Type B pancreatic cell (in vitro differentiated cells): ENCODE measurements at regions not wholly inside any gene's neighbourhood (a gene's known extent, or its start where the extent isn't known, plus 50 kb on each side); places are given as distances from the start of the nearest gene placed in this dataset.
A peak's percentile ranks its signal among the peaks of the same experiment; 100 is the strongest.

Experiments used
- DNase-seq: peaks from one replicate; pipeline ENCODE4 v3.0.0; 2021; ENCODE audit warnings: mixed read lengths; ENCODE audit not compliant: unreplicated experiment; ENCODE audit errors: extremely low spot score
- H3K27ac Mint-ChIP-seq: 2 replicates; pipeline ENCODE4 v1.8.0; 2021; ENCODE audit warnings: mild to moderate bottlenecking, mixed read lengths
- H3K27me3 Mint-ChIP-seq: 2 replicates; pipeline ENCODE4 v1.8.0; 2021; ENCODE audit warnings: mixed read lengths
- H3K36me3 Mint-ChIP-seq: 2 replicates; pipeline ENCODE4 v1.8.0; 2021; ENCODE audit warnings: mixed read lengths
- H3K4me1 Mint-ChIP-seq: one replicate; pipeline ENCODE4 v1.8.0; 2021; ENCODE audit warnings: mixed read lengths; ENCODE audit not compliant: unreplicated experiment
- H3K4me3 Mint-ChIP-seq: 2 replicates; pipeline ENCODE4 v1.8.0; 2021; ENCODE audit warnings: mild to moderate bottlenecking, mixed read lengths
- H3K9me3 Mint-ChIP-seq: 2 replicates; pipeline ENCODE4 v1.8.0; 2021; ENCODE audit warnings: mixed read lengths
- TF ChIP-seq, protein P1 (sequence below): fragments of 200-600 bp; sonication (generic); conservative IDR thresholded peaks from 2 replicates; pipeline ENCODE4 v1.5.0; 2021; ENCODE audit warnings: antibody characterized with exemption, mild to moderate bottlenecking

DNA sequence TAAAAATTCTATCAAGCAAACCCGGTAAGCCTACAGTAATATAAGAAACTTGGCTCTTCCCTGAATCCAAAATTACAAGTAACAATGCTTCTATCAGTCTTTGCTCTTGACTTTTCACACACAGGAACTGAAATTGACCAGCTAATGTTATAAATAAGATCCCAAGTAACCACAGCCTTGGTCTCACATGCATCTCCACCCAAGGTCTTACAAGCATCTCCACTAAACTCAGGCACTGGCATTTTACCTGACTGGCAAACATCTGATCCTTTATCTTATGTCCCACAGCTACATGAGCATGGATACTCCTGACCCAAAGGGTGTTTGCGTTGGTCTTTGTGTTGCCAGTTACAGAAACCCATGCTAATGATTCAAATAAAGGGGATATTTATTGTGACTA is 302.3 kb upstream of the EPHA4 start:
- Mint-ChIP-seq H3K4me1 (no peaks in the 10 kb centered on the region), H3K4me3 (no peak overlapping the region), H3K27ac (no peak overlapping the region), H3K27me3 (no peaks in the 10 kb centered on the region), H3K36me3 (no peaks in the 10 kb centered on the region), H3K9me3 (peaks cover 4% of the 10 kb centered on the region)
- no peak for DNase-seq
- TF ChIP-seq, protein P1, sequence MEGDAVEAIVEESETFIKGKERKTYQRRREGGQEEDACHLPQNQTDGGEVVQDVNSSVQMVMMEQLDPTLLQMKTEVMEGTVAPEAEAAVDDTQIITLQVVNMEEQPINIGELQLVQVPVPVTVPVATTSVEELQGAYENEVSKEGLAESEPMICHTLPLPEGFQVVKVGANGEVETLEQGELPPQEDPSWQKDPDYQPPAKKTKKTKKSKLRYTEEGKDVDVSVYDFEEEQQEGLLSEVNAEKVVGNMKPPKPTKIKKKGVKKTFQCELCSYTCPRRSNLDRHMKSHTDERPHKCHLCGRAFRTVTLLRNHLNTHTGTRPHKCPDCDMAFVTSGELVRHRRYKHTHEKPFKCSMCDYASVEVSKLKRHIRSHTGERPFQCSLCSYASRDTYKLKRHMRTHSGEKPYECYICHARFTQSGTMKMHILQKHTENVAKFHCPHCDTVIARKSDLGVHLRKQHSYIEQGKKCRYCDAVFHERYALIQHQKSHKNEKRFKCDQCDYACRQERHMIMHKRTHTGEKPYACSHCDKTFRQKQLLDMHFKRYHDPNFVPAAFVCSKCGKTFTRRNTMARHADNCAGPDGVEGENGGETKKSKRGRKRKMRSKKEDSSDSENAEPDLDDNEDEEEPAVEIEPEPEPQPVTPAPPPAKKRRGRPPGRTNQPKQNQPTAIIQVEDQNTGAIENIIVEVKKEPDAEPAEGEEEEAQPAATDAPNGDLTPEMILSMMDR, result no peak

GRCh38 chr2:221857719-221858118 is 285.6 kb upstream of the EPHA4 start:
- H3K27ac Mint-ChIP-seq, result no peak overlapping the region
- no peak overlapping the region for H3K4me3 Mint-ChIP-seq
- H3K9me3 Mint-ChIP-seq, result no peaks in the 10 kb centered on the region
- DNase-seq, result no peak
- H3K4me1 Mint-ChIP-seq, result peaks cover 6% of the 10 kb centered on the region
- no peaks in the 10 kb centered on the region for H3K36me3 Mint-ChIP-seq
- TF ChIP-seq, protein P1, result no peak
- H3K27me3 Mint-ChIP-seq, result no peaks in the 10 kb centered on the region

DNA sequence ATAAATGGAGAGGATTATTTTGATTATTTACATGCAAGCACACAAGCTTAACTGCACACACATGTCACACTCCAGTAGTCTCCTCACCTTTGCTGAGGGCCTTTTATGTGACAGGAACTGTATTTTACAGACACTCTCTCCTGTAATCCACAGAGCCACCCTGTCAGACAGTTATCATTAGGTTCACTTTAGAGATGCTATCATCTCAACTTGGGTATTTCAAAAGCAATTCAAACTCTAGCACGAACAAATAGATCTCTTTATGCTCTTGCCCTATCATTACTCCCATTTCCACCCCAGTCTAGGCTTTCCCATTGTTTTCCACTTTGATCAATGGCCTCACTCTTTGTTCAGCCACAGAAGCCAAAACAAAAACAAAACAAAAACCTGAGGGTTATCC is 281.2 kb upstream of the EPHA4 start:
- Mint-ChIP-seq H3K27ac (no peak overlapping the region), H3K4me3 (no peak overlapping the region), H3K4me1 (peaks cover 20% of the 10 kb centered on the region), H3K9me3 (no peaks in the 10 kb centered on the region), H3K27me3 (no peaks in the 10 kb centered on the region), H3K36me3 (no peaks in the 10 kb centered on the region)
- TF ChIP-seq, protein P1, result no peak
- no peak for DNase-seq

DNA sequence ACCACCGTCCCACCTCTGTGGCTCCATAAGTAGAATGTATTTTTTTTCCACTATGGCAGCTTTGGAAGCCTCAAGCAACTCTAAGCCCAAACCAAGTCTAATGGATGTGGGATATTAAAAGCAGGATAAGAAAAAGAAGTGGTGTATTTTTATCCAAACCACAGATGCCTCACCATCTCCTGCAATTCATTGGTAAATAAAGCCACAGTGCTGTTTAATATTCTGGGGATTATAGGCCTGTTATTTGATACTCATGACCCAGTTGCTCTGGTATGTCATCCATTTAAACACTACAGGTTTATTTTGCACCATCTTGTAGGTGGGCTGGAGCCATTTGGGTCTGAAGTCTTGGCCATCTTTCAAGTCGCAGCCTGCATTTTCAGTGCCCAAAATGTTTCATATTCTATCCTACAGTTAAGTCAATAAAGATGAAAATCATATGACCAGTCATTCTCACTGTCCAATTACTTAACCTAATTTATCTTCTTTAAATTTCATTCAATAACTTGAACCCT is 279.5 kb upstream of the EPHA4 start:
- no peak for DNase-seq
- no peaks in the 10 kb centered on the region for H3K27me3 Mint-ChIP-seq
- no peak overlapping the region for H3K4me3 Mint-ChIP-seq
- peaks cover 23% of the 10 kb centered on the region for H3K4me1 Mint-ChIP-seq
- H3K27ac Mint-ChIP-seq, result no peak overlapping the region
- TF ChIP-seq, protein P1, result no peak
- no peaks in the 10 kb centered on the region for H3K9me3 Mint-ChIP-seq
- H3K36me3 Mint-ChIP-seq, result no peaks in the 10 kb centered on the region

DNA sequence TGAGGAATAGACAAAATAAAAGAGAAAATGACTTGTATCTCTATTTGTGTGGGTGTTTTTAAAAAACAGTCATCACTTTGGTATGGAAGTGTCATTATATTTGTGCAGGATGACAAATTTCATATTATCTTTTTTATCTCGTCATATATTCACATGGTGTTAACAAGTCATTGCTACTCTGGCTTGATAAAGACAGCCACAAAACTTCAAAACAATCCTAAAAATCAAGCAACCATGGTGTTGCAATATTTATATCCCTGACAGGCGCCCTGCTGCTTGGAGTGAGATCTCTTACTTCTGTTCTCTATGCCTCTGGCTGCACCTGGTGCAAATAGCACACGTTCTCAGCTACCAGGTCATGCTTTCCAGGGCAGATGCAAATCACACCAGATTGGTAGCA is 278.0 kb upstream of the EPHA4 start:
- no peak for DNase-seq
- Mint-ChIP-seq H3K36me3 (no peaks in the 10 kb centered on the region), H3K4me3 (no peak overlapping the region), H3K27me3 (no peaks in the 10 kb centered on the region), H3K4me1 (peaks cover 23% of the 10 kb centered on the region), H3K27ac (no peak overlapping the region), H3K9me3 (no peaks in the 10 kb centered on the region)
- TF ChIP-seq, protein P1, result no peak

GRCh38 chr2:221848286-221848685 is 276.2 kb upstream of the EPHA4 start:
- H3K27me3 Mint-ChIP-seq, result no peaks in the 10 kb centered on the region
- DNase-seq, result no peak
- no peaks in the 10 kb centered on the region for H3K36me3 Mint-ChIP-seq
- H3K4me1 Mint-ChIP-seq, result peaks cover 17% of the 10 kb centered on the region
- TF ChIP-seq, protein P1, result no peak
- H3K9me3 Mint-ChIP-seq, result no peaks in the 10 kb centered on the region
- H3K4me3 Mint-ChIP-seq, result peak overlapping the region; percentile 31
- H3K27ac Mint-ChIP-seq, result no peak overlapping the region
